HCT116 (cell line): ENCODE measurements at regions not wholly inside any gene's neighbourhood (a gene's known extent, or its start where the extent isn't known, plus 50 kb on each side); places are given as distances from the start of the nearest gene placed in this dataset.

Source experiments
- ATAC-seq: fragments of 200-7000 bp; cut with Tn5 transposase; 2 replicates; pipeline ENCODE4 v1.9.1; 2020; ENCODE audit warnings: mild to moderate bottlenecking, moderate library complexity
- BruUV-seq: library from RNA; stranded (reverse); fragments of 400-500 nt; replicated peaks from 2 replicates; lab custom pipeline; 2021; lab: Mats Ljungman, UMichigan
- CTCF ChIA-PET: fragments of 300-600 bp; sonication (Branson Sonifier 250); formaldehyde crosslinking; loops from one replicate; lab custom pipeline; 2021; ENCODE audit warnings: antibody characterized with exemption; lab: Charles Lee
- POLR2A ChIA-PET: fragments of 300-600, 350-600 bp; sonication (Branson Sonifier 250); formaldehyde crosslinking; loops from one replicate; lab custom pipeline; 2021; ENCODE audit warnings: antibody characterized with exemption; lab: Charles Lee
- RAD21 ChIA-PET, 2 experiments: fragments of 300-600 bp; sonication (Branson Sonifier 250); formaldehyde crosslinking; loops; one replicate each; lab custom pipeline; 2023; ENCODE audit warnings: low total read pairs in 2 of 2; ENCODE audit not compliant: uncharacterized antibody in 2 of 2, unreplicated experiment in 2 of 2, low non-redundant PET in 1 of 2; lab: Charles Lee
- DNase-seq: peaks from one replicate; pipeline ENCODE4 v3.0.0-alpha.2; 2010; ENCODE audit warnings: low read depth, low spot score
- H2AFZ ChIP-seq: fragments of 200-600 bp; shearing (Covaris generic), sonication (generic); 2 replicates; pipeline ENCODE4 v1.6.1; 2017; ENCODE audit warnings: low read depth, mixed run types, mixed read lengths, antibody characterized with exemption, low read length; ENCODE audit not compliant: poor library complexity, severe bottlenecking
- H3K27ac ChIP-seq: 2 replicates; pipeline ENCODE4 v1.5.1; 2012; ENCODE audit warnings: low read depth, low read length
- H3K27me3 ChIP-seq: fragments of 200-600 bp; sonication (generic); 2 replicates; pipeline ENCODE4 v1.6.1; 2016; ENCODE audit warnings: mixed run types, low read length, mixed read lengths; ENCODE audit not compliant: insufficient read depth
- H3K36me3 ChIP-seq, 2 experiments: fragments of 200-500 bp in 1 of 2; fragments of 200-600 bp in 1 of 2; sonication (Bioruptor generic) in 1 of 2; sonication (generic) in 1 of 2; 2 replicates each; pipeline versions ENCODE4 v1.5.1 to v1.6.1; 2014 to 2016; ENCODE audit warnings: low read length in 2 of 2, inconsistent platforms in 1 of 2, mixed read lengths in 1 of 2, mixed run types in 1 of 2; ENCODE audit not compliant: insufficient read depth in 2 of 2, control insufficient read depth in 1 of 2
- H3K4me1 ChIP-seq, 2 experiments: fragments of 200-600 bp in 1 of 2; sonication (generic) in 1 of 2; 2 replicates each; pipeline versions ENCODE4 v1.5.1 to v1.6.1; 2012 to 2017; ENCODE audit warnings: low read length in 2 of 2, inconsistent platforms in 1 of 2, mild to moderate bottlenecking in 1 of 2, mixed read lengths in 1 of 2, mixed run types in 1 of 2, moderate library complexity in 1 of 2; ENCODE audit not compliant: insufficient read depth in 2 of 2, control insufficient read depth in 1 of 2
- H3K4me2 ChIP-seq: fragments of 200-600 bp; sonication (generic); 2 replicates; pipeline ENCODE4 v1.6.1; 2017; ENCODE audit warnings: mixed run types, low read length, mixed read lengths
- H3K4me3 ChIP-seq, 2 experiments: fragments of 200-600 bp in 1 of 2; sonication (generic) in 1 of 2; replicated peaks in 1 of 2; 2 replicates each; pipeline ENCODE4 v1.5.1; 2011 to 2016; ENCODE audit warnings: low read length in 2 of 2, control low read depth in 1 of 2, low read depth in 1 of 2, mild to moderate bottlenecking in 1 of 2, mixed read lengths in 1 of 2, mixed run types in 1 of 2
- H3K79me2 ChIP-seq: fragments of 200-600 bp; sonication (generic); 2 replicates; pipeline ENCODE4 v1.6.1; 2017; ENCODE audit warnings: mild to moderate bottlenecking, mixed run types, low read length, moderate library complexity, mixed read lengths; ENCODE audit not compliant: insufficient read depth
- H3K9ac ChIP-seq: fragments of 200-600 bp; sonication (generic); 2 replicates; pipeline ENCODE4 v1.6.1; 2016; ENCODE audit warnings: low read length, mixed read lengths
- H3K9me2 ChIP-seq: fragments of 200-600 bp; sonication (generic), shearing (Covaris generic); 2 replicates; pipeline ENCODE4 v1.6.1; 2017; ENCODE audit warnings: mixed run types, mild to moderate bottlenecking, moderate library complexity; ENCODE audit not compliant: insufficient read depth
- H3K9me3 ChIP-seq, 2 experiments: fragments of 200-500 bp in 1 of 2; fragments of 200-600 bp in 1 of 2; sonication (Bioruptor generic) in 1 of 2; sonication (generic) in 1 of 2; 2 replicates each; pipeline ENCODE4 v1.6.1; 2014 to 2017; ENCODE audit warnings: low read length in 2 of 2, mixed read lengths in 2 of 2, inconsistent platforms in 1 of 2, low read depth in 1 of 2, mild to moderate bottlenecking in 1 of 2, mixed run types in 1 of 2, moderate library complexity in 1 of 2; ENCODE audit not compliant: control insufficient read depth in 1 of 2, insufficient read depth in 1 of 2
- H4K20me1 ChIP-seq: fragments of 200-600 bp; sonication (generic), shearing (Covaris generic); 2 replicates; pipeline ENCODE4 v1.6.1; 2017; ENCODE audit warnings: mixed run types, mild to moderate bottlenecking, moderate library complexity; ENCODE audit not compliant: insufficient read depth
- CTCF ChIP-seq, 3 experiments: fragments of 200-600 bp in 1 of 3; sonication (generic) in 1 of 3; IDR thresholded peaks in 2 of 3; conservative IDR thresholded peaks in 1 of 3; 2 replicates each; pipeline ENCODE4 v1.5.1; 2012 to 2017; ENCODE audit warnings: low read depth in 2 of 3, low read length in 2 of 3, antibody characterized with exemption in 1 of 3, borderline replicate concordance in 1 of 3, control low read depth in 1 of 3, mild to moderate bottlenecking in 1 of 3, mixed read lengths in 1 of 3, mixed run types in 1 of 3, moderate library complexity in 1 of 3; ENCODE audit not compliant: insufficient read depth in 1 of 3
- EGR1 ChIP-seq: IDR thresholded peaks from 2 replicates; pipeline ENCODE4 v1.6.1; 2012; ENCODE audit warnings: low read depth
- EZH2 ChIP-seq: fragments of 200-600 bp; sonication (generic); IDR thresholded peaks from 2 replicates; pipeline ENCODE4 v1.6.1; 2017; ENCODE audit warnings: antibody characterized with exemption, mixed run types
- MAX ChIP-seq: IDR thresholded peaks from 2 replicates; pipeline ENCODE4 v1.6.1; 2012
- REST ChIP-seq: IDR thresholded peaks from 2 replicates; pipeline ENCODE4 v1.6.1; 2012; ENCODE audit warnings: low read depth
- YY1 ChIP-seq: IDR thresholded peaks from 2 replicates; pipeline ENCODE4 v1.6.1; 2011; ENCODE audit warnings: low read length, low read depth, moderate library complexity, mild to moderate bottlenecking; ENCODE audit not compliant: insufficient replicate concordance; ENCODE audit errors: extremely low read depth
- intact Hi-C: fragments of 100-400 bp; cut with micrococcal nuclease; formaldehyde crosslinking; loops from 2 replicates; pipeline ENCODE4 v1.10.0; 2022

- TF ChIP-seq REST (no peak), YY1 (no peak)
Observed at GRCh38 chrX:109299091-109299490, 182.8 kb downstream of the GUCY2F start (continued).

- Histone ChIP-seq H3K4me3 (no peak overlapping the region), H3K9me3 (no peaks in the 10 kb centered on the region), H3K79me2 (no peaks in the 10 kb centered on the region), H3K9ac (no peak overlapping the region), H3K9me2 (no peaks in the 10 kb centered on the region), H2AFZ (no peak overlapping the region), H3K36me3 (no peaks in the 10 kb centered on the region), H3K4me2 (no peak overlapping the region), H3K4me1 (0 out of 4 replicates have a peak, but pooled peaks cover 0 to 4% of the 10 kb centered on the region in 2 experiments), H3K27me3 (no peaks in the 10 kb centered on the region), H3K27ac (no peak overlapping the region), H4K20me1 (no peaks in the 10 kb centered on the region)
- BruUV-seq = no TSS peak
- DNase-seq (no peak), ATAC-seq (no peak)
- ChIA-PET POLR2A (no interaction called here), CTCF (no interaction called here), RAD21 (no interaction called here)
- intact Hi-C loops = no loop called here
- TF ChIP-seq EGR1 (no peak), CTCF (IDR thresholded peaks at IDR 0.05 in 2 of 3, conservative IDR thresholded peaks at IDR 0.05 in 1 of 3; ENCODE audit: borderline replicate concordance in 1 of 3, insufficient read depth in 1 of 3, low read depth in 2 of 3, low read length in 2 of 3) (no peak), EZH2 (no peak), MAX (no peak), YY1 (no peak)
Observed at GRCh38 chrX:109294097-109294814, 187.6 kb downstream of the GUCY2F start.
